ENCODE measurements at regions not wholly inside any gene's neighbourhood (a gene's known extent, or its start where the extent isn't known, plus 50 kb on each side); places are given as distances from the start of the nearest gene placed in this dataset.

- no peak for DNase-seq
These were observed 1183.3 kb downstream of the DTWD2 start for GRCh38 chr5:117805058-117805457.

GRCh38 chr5:117803533-117803932 lies 1184.8 kb downstream of the DTWD2 start:
- peak in 1 of 3 donors; percentile 37 for DNase-seq

- no peak for DNase-seq
These were observed 1186.8 kb downstream of the DTWD2 start for GRCh38 chr5:117801583-117801982.

- DNase-seq = no peak
These were observed 1188.1 kb downstream of the DTWD2 start for GRCh38 chr5:117800261-117800660.

GRCh38 chr5:117794847-117795246 lies 1193.5 kb downstream of the DTWD2 start:
- DNase-seq = no peak

- DNase-seq = no peak
These were observed 1194.4 kb downstream of the DTWD2 start for GRCh38 chr5:117793963-117794362.

- no peak for DNase-seq
These were observed 1195.9 kb downstream of the DTWD2 start for GRCh38 chr5:117792476-117792875.

- DNase-seq = peak in 1 of 3 donors; percentile 11
These were observed 1199.8 kb downstream of the DTWD2 start for GRCh38 chr5:117788596-117788995.

GRCh38 chr5:117779171-117779570 lies 1204.5 kb upstream of the SEMA6A start:
- no peak for DNase-seq

- DNase-seq = no peak
These were observed 1202.4 kb upstream of the SEMA6A start for GRCh38 chr5:117776977-117777376.

GRCh38 chr5:117769877-117770276 lies 1195.3 kb upstream of the SEMA6A start:
- DNase-seq = no peak

- DNase-seq = no peak
These were observed 1188.6 kb upstream of the SEMA6A start for GRCh38 chr5:117763271-117763670.

- DNase-seq = no peak
These were observed 1186.6 kb upstream of the SEMA6A start for GRCh38 chr5:117761186-117761585.

GRCh38 chr5:117759849-117760499 lies 1185.4 kb upstream of the SEMA6A start:
- DNase-seq = no peak

GRCh38 chr5:117752403-117752802 lies 1177.8 kb upstream of the SEMA6A start:
- no peak for DNase-seq

- no peak for DNase-seq
These were observed 1173.7 kb upstream of the SEMA6A start for GRCh38 chr5:117748336-117748735.

- no peak for DNase-seq
These were observed 1168.7 kb upstream of the SEMA6A start for GRCh38 chr5:117743337-117743736.

GRCh38 chr5:117741655-117742206 lies 1167.1 kb upstream of the SEMA6A start:
- DNase-seq = no peak

- no peak for DNase-seq
These were observed 1165.6 kb upstream of the SEMA6A start for GRCh38 chr5:117740268-117740667.

GRCh38 chr5:117738571-117738970 lies 1163.9 kb upstream of the SEMA6A start:
- DNase-seq = no peak

- DNase-seq = no peak
These were observed 1162.1 kb upstream of the SEMA6A start for GRCh38 chr5:117736698-117737097.

GRCh38 chr5:117734056-117734455 lies 1159.4 kb upstream of the SEMA6A start:
- DNase-seq = no peak

- peak in 2 of 3 donors; percentile 34 to 53 for DNase-seq
These were observed 1158.4 kb upstream of the SEMA6A start for GRCh38 chr5:117733051-117733450.

GRCh38 chr5:117732264-117732663 lies 1157.6 kb upstream of the SEMA6A start:
- DNase-seq = peak in 1 of 3 donors; percentile 16
